A673 (cell line): ENCODE measurements at regions not wholly inside any gene's neighbourhood (a gene's known extent, or its start where the extent isn't known, plus 50 kb on each side); places are given as distances from the start of the nearest gene placed in this dataset.
A peak's percentile ranks its signal among the peaks of the same experiment; 100 is the strongest.

ENCODE experiments used
- BruUV-seq: library from RNA; stranded (reverse); fragments of 400-500 nt; replicated peaks from 2 replicates; lab custom pipeline; 2021; lab: Mats Ljungman, UMichigan
- CTCF ChIA-PET: fragments of 300-600 bp; sonication (Branson Sonifier 250); formaldehyde crosslinking; loops from one replicate; lab custom pipeline; 2022; ENCODE audit warnings: antibody characterized with exemption; lab: Charles Lee
- POLR2A ChIA-PET: fragments of 300-600 bp; sonication (Branson Sonifier 250); formaldehyde crosslinking; loops from one replicate; lab custom pipeline; 2022; ENCODE audit warnings: antibody characterized with exemption; ENCODE audit not compliant: low non-redundant PET; lab: Charles Lee
- DNase-seq: peaks from one replicate; pipeline ENCODE4 v3.0.0-alpha.2; 2015; ENCODE audit warnings: low spot score
- H3K27ac ChIP-seq: fragments of 200-600 bp; sonication (generic); 2 replicates; pipeline ENCODE4 v1.5.1; 2016; ENCODE audit warnings: mixed run types, low read depth, mild to moderate bottlenecking, mixed read lengths, antibody characterized with exemption, low read length; ENCODE audit not compliant: poor library complexity, severe bottlenecking
- H3K27me3 ChIP-seq: fragments of 200-600 bp; sonication (generic); replicated peaks from 2 replicates; pipeline ENCODE4 v1.6.1; 2017; ENCODE audit warnings: mixed run types, low read depth, mild to moderate bottlenecking, mixed read lengths, antibody characterized with exemption, low read length; ENCODE audit not compliant: insufficient read depth, poor library complexity
- H3K36me3 ChIP-seq: fragments of 200-600 bp; sonication (generic); 2 replicates; pipeline ENCODE4 v1.6.1; 2016; ENCODE audit warnings: mixed run types, mild to moderate bottlenecking, mixed read lengths, antibody characterized with exemption, low read length; ENCODE audit not compliant: insufficient read depth, poor library complexity, severe bottlenecking
- H3K4me1 ChIP-seq: fragments of 200-600 bp; sonication (generic); 2 replicates; pipeline ENCODE4 v1.6.1; 2017; ENCODE audit warnings: mixed run types, mild to moderate bottlenecking, mixed read lengths, antibody characterized with exemption, low read length; ENCODE audit not compliant: insufficient read depth, poor library complexity, severe bottlenecking
- H3K4me3 ChIP-seq: fragments of 200-600 bp; sonication (generic); 2 replicates; pipeline ENCODE4 v1.5.1; 2016; ENCODE audit warnings: low read depth, mixed run types, mild to moderate bottlenecking, mixed read lengths, low read length; ENCODE audit not compliant: poor library complexity, severe bottlenecking
- H3K9me3 ChIP-seq: fragments of 200-600 bp; sonication (generic); 2 replicates; pipeline ENCODE4 v1.6.1; 2016; ENCODE audit warnings: mixed run types, low read depth, mild to moderate bottlenecking, mixed read lengths, antibody characterized with exemption, low read length; ENCODE audit not compliant: poor library complexity, severe bottlenecking
- CTCF ChIP-seq: fragments of 300-800, 200-600 bp; sonication (generic); conservative IDR thresholded peaks from 2 replicates; pipeline ENCODE4 v1.5.1; 2017; ENCODE audit warnings: low read depth, mild to moderate bottlenecking, antibody characterized with exemption, low read length, moderate library complexity, mixed read lengths
- EZH2 ChIP-seq: fragments of 200-600 bp; sonication (generic); IDR thresholded peaks from 2 replicates; pipeline ENCODE4 v1.6.1; 2017; ENCODE audit warnings: borderline replicate concordance, low read depth, mild to moderate bottlenecking, mixed read lengths, antibody characterized with exemption, low read length; ENCODE audit not compliant: poor library complexity, severe bottlenecking
- intact Hi-C: fragments of 100-400 bp; cut with micrococcal nuclease; formaldehyde crosslinking; loops from one replicate; pipeline ENCODE4 v1.10.0; 2022; ENCODE audit not compliant: unreplicated experiment

DNA sequence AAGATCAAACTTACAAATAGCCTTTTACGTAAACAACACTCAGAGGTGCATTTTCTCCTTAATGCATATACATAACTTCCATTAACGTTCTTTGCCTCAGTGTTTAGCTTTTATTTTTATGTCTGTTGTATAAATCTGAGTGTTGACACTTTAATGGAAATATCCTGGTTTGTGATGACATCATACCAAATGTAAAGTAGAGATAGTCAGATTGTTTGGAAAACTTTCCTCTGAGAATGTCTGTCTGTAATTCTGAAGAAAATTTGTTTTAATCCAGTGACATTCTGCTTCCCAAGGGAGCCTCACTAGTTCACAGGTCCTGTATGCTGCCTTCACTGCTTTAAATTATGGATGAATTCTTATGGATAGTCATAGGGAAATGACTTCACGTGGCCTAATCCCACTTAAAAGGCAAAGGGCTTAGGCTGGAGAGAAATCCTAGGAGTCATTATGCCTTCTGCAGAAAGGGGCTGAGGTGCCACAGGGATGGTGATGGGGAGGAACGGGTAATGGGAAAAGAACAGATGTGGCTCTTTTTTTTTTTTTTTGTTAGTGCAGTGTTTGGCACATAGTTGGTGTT, 93.2 kb downstream of the DNAJB9 start:
- H3K27me3 ChIP-seq, result no peaks in the 10 kb centered on the region
- H3K9me3 ChIP-seq, result no peaks in the 10 kb centered on the region
- TF ChIP-seq CTCF (no peak), EZH2 (no peak)
- no peaks in the 10 kb centered on the region for H3K36me3 ChIP-seq
- H3K27ac ChIP-seq, result no peak overlapping the region
- intact Hi-C loops, result loop anchor here (1.0 to 10.0 kb wide), 3 partner anchors 38 to 502 kb away; no protein-coding TSS in a partner anchor
- peak; percentile 45 for DNase-seq
- H3K4me3 ChIP-seq, result no peak overlapping the region
- ChIA-PET POLR2A (no interaction called here), CTCF (no interaction called here)
- no TSS peak for BruUV-seq
- H3K4me1 ChIP-seq, result peaks cover 45% of the 10 kb centered on the region

GRCh38 chr7:108663701-108664100, 94.0 kb downstream of the DNAJB9 start:
- intact Hi-C loops, result loop anchor here (1.0 to 10.0 kb wide), 3 partner anchors 38 to 501 kb away; no protein-coding TSS in a partner anchor
- ChIA-PET CTCF (no interaction called here), POLR2A (no interaction called here)
- TF ChIP-seq CTCF (no peak), EZH2 (no peak)
- Histone ChIP-seq H3K36me3 (no peaks in the 10 kb centered on the region), H3K27ac (no peak overlapping the region), H3K4me1 (peaks cover 42% of the 10 kb centered on the region), H3K4me3 (no peak overlapping the region), H3K9me3 (no peaks in the 10 kb centered on the region), H3K27me3 (no peaks in the 10 kb centered on the region)
- no peak for DNase-seq
- no TSS peak for BruUV-seq

DNA sequence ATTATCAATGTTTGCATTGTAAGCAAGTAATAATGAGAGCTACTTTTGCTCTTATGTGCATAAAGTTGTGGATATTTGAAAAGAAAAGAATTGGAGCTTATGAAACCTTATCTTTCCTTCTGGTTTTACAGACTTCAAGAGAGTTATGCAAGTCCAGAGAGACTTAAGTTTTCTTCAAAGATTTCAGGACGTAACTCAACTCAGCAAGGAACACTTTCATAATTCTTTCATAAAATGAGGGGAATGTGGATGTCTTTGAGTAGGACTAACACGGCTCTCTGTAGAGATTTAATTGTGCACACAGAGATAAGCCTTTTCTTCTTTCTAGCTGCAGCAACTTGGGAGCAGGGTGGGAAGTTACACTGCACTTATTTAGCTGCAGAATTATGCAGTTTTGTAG, 97.5 kb downstream of the DNAJB9 start:
- H3K36me3 ChIP-seq, result no peaks in the 10 kb centered on the region
- POLR2A ChIA-PET, result no interaction called here

More for the DNA sequence above, 97.5 kb downstream of the DNAJB9 start:
- Histone ChIP-seq H3K4me3 (no peak overlapping the region), H3K27me3 (no peaks in the 10 kb centered on the region), H3K4me1 (peaks cover 18% of the 10 kb centered on the region), H3K27ac (no peak overlapping the region), H3K9me3 (no peaks in the 10 kb centered on the region)
- DNase-seq, result no peak
- no TSS peak for BruUV-seq
- CTCF ChIA-PET, result no interaction called here
- intact Hi-C loops, result loop anchor here (10.0 kb wide), 1 partner anchor 498 kb away; no protein-coding TSS in a partner anchor
- no peak for TF ChIP-seq CTCF
- no peak for TF ChIP-seq EZH2
